K562 (cell line): ENCODE measurements at regions not wholly inside any gene's neighbourhood (a gene's known extent, or its start where the extent isn't known, plus 50 kb on each side); places are given as distances from the start of the nearest gene placed in this dataset.
"Not testable (repeated sequence)": the region's sequence is repeated elsewhere in the genome, so short reads cannot be mapped to it uniquely, and the experiment has no call there.

Experiments used
- BRCA1 ChIP-seq, 2 experiments: fragments of 450-650 bp in 1 of 2; sonication (generic) in 1 of 2; formaldehyde crosslinking in 1 of 2; IDR thresholded peaks; 2 replicates each; pipeline versions ENCODE4 v1.5.0 to v1.6.1; 2017 to 2020; ENCODE audit warnings: mild to moderate bottlenecking in 1 of 2, missing genetic modification reagents in 1 of 2
- CTCF ChIP-seq, 3 experiments: IDR thresholded peaks in 2 of 3; conservative IDR thresholded peaks in 1 of 3; 2 replicates each; pipeline ENCODE4 v1.5.1; 2011 to 2012; ENCODE audit warnings: low read length in 3 of 3, mild to moderate bottlenecking in 3 of 3, control low read depth in 2 of 3, improper control_type of control experiment in 1 of 3, inconsistent platforms in 1 of 3, low read depth in 1 of 3, mixed read lengths in 1 of 3, moderate library complexity in 1 of 3; ENCODE audit not compliant: insufficient read depth in 2 of 3
- EP300 ChIP-seq: IDR thresholded peaks from 2 replicates; pipeline ENCODE4 v1.6.1; 2012; ENCODE audit warnings: low read length, improper control_type of control experiment
- EWSR1 ChIP-seq: fragments of 450-650 bp; IDR thresholded peaks from 2 replicates; pipeline ENCODE4 v1.6.1; 2018; ENCODE audit warnings: borderline replicate concordance, mild to moderate bottlenecking, low read depth, moderate library complexity; ENCODE audit not compliant: partially characterized antibody
- NBN ChIP-seq: fragments of 450-650 bp; IDR thresholded peaks from 2 replicates; pipeline ENCODE4 v1.6.1; 2016; ENCODE audit warnings: low read depth, mild to moderate bottlenecking
- PML ChIP-seq: IDR thresholded peaks from 2 replicates; pipeline ENCODE4 v1.6.1; 2012; ENCODE audit warnings: low read length, inconsistent platforms
- POLR2B ChIP-seq: fragments of 450-650 bp; IDR thresholded peaks from 2 replicates; pipeline ENCODE4 v1.6.1; 2018; ENCODE audit warnings: low read depth; ENCODE audit not compliant: partially characterized antibody

GRCh38 chr10:53029872-53030849 lies 257.6 kb upstream of the MBL2 start:
- TF ChIP-seq POLR2B; BRCA1 (IDR thresholded peaks at IDR 0.05); BRCA1 (CRISPR knock-in tag; IDR thresholded peaks at IDR 0.05); PML; CTCF (IDR thresholded peaks at IDR 0.05 in 2 of 3, conservative IDR thresholded peaks at IDR 0.05 in 1 of 3; ENCODE audit: insufficient read depth in 2 of 3, low read depth in 1 of 3, low read length in 3 of 3); EP300; NBN; EWSR1: not testable (repeated sequence)
